NCI-H1417 (cell line): ENCODE measurements at regions not wholly inside any gene's neighbourhood (a gene's known extent, or its start where the extent isn't known, plus 50 kb on each side); places are given as distances from the start of the nearest gene placed in this dataset.
"Not testable (repeated sequence)": the region's sequence is repeated elsewhere in the genome, so short reads cannot be mapped to it uniquely, and the experiment has no call there.

Experiments
- DNase-seq, 3 experiments: peaks; one replicate each; lab custom pipeline; 2025; lab: John Stamatoyannopoulos, UW

DNA sequence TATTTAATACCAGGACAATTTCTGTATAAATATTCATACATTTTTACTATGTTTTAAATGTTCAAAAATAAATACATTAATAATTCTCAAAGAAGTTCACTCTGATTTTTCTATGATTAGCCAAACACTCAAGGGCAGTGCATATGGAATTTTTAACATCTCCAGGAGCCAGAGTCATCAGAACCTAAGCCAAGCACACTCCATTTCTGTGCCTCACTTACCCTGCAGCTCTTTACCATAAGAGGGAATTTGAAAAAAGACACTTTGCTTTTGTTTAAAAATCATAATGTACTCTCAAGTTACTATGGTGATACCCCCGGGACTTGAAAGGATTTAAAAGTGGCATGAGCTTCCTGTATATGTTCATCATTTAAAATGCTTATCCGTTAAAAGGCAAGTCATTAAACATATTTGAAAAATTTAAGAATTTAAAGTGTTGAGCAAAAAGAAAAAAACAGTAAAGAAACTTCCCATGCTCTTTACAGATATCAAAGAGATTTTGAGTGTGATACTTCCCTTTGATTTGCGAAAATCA, 747.4 kb upstream of the NECTIN3 start:
- DNase-seq = no peak

DNA sequence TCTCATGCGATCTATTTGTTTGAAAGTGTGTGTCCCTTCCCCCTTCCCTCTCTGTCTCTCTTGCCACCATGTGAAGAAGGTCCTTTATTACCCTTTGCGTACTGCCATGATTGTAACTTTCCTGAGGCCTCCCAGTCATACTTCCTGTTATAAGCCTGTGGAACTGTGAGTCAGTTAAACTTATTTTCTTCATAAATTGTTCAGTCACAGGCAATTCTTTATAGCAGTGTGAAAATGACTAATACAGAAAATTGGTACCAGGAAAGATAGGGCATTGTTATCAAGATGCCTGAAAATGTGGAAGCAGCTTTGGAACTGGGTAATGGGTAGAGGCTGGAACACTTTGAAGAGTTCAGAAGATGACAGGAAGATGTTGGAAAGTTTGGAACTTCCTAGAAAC, 743.7 kb upstream of the NECTIN3 start:
- DNase-seq = no peak

DNA sequence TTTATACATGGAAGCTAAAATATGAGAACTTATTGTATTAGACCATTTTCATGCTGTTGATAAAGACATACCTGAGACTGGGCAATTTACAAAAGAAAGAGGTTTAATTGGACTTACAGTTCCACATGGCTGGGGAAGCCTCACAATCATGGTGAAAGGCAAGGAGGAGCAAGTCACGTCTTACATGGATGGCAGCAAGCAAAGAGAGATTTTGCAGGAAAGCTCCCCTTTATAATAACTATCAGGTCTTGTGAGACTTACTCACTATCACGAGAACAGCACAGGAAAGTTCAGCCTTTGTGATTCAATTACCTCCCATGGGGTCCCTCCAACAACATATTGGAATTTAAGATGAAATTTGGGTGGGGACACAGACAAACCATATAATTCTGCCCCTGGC, 740.1 kb upstream of the NECTIN3 start:
- DNase-seq = not testable (repeated sequence)

DNA sequence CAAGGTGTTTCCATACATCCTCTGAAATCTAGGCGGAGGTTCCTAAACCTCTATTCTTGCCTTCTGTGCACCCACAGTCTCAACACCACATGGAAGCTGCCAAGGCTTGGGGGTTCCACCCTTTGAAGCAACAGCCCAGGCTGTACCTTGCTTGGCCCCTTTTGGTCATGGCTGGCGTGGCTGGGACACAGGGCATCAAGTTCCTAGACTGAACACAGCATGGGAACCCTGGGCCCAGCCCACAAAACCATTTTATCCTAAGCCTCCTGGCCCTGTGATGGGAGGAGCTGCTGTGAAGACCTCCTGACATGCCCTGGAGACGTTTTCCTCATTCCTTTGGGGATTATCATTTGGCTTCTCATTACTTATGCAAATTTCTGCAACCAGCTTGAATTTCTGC, 739.0 kb upstream of the NECTIN3 start:
- no peak for DNase-seq

DNA sequence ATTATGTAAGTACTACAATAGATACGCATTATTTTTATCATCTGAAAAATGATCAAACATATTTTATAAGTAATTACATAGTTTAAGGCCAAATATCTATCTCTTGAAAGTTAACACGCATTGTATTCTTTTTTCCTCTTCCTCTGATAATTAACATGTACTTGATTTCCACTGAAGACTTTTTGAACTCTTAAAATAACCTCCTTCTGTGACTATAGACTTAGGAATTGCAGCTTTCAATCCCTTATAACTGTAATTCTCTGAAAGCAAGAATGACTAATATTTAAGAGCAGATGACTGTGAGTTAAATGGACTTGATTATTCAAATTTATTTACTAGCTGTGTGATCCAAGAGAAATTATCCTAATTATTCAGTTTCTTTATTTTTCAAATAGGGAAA, 730.6 kb upstream of the NECTIN3 start:
- DNase-seq = no peak

DNA sequence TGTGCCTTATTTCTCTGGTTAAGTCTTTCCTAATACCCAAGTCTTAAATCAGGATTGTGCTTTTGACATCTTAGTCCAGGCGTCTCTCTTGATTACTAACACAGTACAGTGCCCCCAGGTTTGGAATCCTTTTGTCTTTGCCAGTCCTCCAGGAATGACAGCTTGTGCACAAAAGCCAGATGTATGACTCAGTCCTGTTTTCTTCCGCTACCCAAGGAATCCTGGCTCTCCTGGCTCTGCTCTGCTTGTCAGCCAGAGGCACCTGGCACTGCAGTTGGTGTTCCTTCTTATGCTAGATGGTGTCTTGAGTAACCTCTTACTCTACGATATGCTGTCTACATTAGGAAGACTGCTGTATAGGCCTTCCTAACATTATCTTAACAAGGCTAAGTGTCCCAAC, 728.2 kb upstream of the NECTIN3 start:
- no peak for DNase-seq

DNA sequence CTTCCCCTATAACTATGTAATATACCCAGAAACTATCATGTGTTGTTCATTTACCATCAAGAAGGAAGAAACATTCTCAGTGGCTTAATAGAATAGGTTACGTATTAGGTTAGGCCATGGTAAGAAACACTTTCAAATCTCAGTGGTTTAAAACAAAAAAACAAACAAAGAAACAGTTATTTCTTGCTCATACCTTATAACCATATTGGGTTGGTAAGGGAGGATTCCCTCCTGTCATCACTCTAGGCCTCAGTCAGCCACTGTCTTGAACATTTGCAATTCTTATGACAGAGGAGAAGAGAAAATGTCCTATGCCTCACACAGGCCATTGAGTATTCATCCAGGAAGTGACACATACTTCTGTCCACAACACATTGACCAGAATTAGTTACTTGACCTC, 727.7 kb upstream of the NECTIN3 start:
- no peak for DNase-seq

DNA sequence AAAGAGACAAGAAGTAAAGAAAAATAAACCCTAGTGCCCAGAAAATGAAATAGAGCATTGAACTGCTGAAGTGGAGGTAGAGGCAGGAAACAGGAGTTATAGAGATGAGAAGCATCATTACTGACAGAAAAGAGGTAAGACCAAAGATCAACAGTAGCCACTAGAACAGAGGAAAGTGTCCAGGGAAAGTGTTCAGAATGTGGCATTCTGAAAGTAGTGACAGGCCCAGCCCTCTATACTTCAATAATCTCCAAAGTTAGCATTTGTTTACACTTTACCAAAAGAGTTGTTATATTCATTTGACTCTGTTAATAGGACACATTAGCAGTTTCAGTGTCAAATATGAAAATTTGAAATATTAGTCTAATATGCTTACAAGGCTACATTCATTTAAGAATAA, 727.1 kb upstream of the NECTIN3 start:
- DNase-seq = no peak

DNA sequence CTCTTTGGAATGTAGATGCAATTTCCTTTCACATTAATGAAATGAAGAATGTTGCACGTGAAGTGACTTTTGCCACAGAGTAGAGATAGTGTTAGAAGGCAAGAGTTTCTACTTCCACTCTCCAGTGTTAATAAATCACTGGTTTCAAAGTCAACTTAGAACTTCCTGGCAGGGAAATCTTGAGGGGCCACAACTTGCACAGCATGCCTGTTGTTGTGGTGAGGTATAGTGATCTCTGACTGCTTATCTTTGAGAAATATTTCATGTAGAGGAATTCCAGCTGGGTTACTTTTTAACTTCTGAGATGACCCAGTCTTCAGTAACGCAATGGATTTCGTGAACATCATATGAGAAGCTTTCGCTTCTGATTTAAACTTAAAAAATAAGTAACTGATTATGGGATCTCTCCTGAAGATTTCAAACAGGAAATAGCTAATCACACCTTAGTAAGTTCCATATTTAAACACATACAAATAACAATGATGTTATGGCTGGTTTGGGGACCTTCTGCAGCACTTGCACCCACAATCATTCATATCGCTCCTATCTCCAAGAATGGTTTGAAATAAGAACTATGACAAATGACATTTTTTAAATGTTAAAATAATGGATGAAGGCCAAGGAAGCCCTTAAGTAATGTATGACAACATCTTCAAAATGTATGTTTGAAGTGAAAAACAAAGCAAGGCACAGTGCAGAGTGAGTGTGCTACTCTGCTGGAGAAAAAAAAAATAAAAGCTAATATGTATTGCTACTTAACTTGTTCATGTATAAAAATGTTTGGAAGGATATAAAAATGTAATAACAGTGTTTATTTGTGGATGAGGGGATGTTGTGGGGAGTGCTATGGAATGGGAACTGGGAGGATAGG, 726.5 kb upstream of the NECTIN3 start:
- no peak for DNase-seq

DNA sequence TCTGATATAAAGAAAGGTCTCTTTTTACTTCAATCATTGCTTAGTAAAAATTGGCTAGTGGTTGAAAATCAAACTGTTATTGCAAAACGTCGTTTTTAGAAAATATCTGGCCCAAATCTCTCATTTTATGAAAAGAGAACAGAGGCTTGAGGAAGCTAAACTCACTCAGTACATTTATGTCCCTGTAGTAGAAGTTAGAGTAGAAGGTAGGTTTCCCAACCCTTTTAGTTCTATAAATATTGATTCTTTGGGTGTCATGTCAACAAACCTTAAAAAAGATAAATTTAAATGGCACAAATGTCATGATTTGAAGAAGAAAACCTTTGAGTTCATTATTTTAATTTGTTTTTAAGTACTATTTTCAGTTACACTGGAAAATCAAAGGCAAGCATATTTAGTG, 722.3 kb upstream of the NECTIN3 start:
- no peak for DNase-seq

DNA sequence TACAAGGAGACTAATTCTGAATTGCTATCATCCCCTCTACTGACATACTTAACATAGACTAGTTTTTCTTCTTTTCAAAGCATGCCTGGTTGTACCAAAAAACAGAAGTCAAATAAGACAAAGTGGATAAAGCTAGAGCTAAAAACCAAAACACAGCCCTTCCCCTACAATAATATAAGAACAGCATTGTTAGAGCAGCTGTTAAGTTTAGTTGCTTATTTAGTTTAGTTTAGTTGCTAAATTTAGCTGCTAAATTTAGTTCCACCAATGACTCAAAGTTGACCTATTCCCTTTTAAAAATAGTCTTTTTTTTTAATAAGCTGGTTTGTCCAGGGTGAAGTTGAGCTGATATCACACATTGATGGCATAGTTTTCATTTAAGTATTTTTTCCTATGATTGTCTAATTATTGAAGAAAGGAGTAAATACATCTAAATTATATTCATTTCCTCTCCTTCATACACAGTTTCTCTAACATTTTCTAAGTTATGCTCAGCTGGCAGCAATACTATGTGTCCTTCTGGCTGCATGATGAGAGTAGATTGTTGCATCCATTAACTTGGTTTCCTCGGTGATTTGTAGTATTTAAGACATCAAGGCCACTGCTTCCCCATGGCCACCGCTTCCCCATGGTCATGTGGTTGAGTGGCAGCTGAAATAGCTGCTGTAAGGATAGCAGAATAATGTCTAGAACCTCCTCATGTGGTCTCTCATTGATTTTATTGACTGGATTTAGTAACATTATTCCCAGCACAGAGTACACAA, 718.6 kb upstream of the NECTIN3 start:
- DNase-seq = no peak

DNA sequence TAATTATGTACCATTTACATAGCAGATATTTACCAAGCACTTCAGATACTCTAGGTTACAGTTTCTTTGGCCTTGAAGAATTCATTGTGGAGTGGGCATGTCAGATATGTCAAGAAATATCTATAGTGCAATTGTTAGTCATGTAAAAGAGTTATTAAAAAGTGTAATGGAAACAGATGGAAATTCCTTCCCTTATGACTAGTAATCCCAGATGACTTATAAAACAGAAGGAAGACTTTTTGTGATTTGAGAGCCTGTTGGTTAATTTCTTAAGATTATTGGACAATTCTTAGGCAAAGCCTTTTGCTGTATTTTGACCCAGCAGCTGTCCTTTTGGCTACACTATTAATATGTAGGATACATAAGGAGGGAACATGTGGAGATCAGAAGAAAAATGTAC, 708.9 kb upstream of the NECTIN3 start:
- DNase-seq = no peak

DNA sequence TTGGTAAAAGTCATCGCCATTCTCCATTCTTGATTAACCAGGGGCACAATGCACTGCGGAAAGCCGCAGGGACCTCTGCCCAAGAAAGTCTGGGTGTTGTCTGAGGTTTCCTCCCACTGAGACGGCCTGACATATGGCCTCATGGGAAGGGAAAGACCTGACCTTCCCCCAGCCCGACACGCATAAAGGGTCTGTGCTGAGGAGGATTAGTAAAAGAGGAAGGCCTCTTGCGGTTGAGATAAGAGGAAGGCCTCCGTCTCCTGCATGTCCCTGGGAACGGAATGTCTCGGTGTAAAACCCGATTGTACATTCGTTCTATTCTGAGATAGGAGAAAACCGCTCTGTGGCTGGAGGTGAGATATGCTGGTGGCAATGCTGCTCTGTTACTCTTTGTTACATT, 704.3 kb upstream of the NECTIN3 start:
- not testable (repeated sequence) for DNase-seq

DNA sequence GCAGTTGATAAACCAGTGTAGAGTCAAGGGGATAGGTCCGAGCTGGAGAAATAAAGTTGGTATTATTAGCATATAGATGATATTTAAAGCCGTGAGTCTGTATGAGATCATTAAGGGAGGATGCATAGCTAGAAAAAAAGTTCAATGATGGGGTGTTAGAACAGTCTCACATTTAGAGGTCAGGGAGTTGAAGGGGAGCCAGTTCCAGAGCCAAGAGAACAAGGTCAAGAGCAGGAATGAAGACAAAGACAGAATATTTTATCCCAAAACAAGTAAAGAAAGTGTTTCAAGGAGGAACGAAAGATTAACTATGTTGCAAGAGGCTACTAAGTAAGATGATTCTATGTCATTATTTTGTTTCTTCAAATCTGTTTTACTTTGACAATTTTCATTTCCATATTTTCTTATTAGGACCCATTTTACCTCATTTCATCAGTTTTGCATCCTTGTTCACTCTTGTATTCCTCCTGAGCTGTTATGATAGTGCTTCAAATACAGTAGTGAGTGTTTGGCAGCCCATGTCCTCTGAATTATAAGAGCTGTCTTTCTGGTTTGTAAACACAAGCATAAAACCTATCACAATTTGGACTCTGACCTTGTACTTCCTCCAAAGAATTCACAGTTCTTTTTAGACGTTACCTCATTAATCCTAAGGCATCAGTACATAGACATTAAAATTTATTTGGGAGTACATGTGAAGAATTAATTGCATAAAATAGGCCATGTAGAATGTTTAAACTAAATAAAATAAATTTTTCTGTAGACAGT, 695.7 kb upstream of the NECTIN3 start:
- no peak for DNase-seq

DNA sequence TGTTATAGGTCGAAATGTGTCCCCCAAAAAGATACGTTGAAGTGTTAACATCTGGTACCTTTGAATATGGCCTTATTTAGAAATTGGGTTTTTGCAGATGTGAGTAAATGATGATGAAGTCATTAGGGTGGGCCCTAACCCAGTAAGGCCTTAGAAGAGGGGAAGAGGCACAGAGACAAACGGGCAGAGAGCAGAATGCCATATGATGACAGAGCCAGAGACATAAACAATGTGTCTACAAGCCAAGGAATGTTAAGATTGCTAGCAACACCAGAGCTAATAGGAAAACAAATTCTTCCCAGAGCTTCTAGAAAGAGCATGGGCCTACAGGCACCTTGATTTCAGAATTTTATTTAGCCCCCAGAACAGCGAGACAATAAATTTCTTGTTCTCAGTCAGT, 693.1 kb upstream of the NECTIN3 start:
- DNase-seq = no peak

DNA sequence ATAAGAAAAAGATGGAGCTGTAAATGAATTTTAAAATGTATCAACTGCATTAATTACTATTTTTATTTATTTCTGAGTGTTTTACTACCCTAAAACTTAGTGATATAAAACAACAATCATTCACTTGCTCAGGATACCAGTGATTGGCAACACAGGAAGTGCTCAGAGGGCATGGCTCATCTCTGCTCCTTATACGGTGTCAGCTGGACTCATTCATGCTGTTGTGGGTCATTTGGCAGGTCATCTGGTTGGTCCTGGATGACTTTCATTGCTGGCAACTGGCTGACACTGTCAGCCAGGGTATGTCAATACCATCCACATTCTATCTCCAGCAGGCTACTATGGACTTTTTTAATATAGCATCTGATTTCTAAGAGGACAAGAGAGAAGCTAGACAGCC, 689.6 kb upstream of the NECTIN3 start:
- peak in 2 of 3 experiments; percentile 26 to 45 for DNase-seq

DNA sequence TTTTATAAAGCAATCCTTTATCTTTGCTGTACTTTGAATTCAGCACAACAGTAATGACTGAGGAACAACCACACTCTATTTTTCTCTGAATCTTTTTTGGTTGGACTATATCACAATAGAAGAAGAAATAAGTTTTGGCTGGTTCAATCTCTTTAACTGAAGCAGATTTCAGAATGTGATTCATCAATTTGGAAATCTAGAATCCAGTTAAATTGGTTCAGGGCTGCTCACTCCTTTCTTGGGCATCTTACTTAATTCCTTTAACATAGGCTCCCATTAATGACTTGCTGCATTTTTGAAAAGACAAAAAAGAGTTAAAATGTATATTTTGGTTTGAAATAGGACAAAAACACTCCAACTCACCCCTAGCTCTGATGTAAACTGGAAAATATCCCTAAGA, 688.3 kb upstream of the NECTIN3 start:
- DNase-seq = no peak

DNA sequence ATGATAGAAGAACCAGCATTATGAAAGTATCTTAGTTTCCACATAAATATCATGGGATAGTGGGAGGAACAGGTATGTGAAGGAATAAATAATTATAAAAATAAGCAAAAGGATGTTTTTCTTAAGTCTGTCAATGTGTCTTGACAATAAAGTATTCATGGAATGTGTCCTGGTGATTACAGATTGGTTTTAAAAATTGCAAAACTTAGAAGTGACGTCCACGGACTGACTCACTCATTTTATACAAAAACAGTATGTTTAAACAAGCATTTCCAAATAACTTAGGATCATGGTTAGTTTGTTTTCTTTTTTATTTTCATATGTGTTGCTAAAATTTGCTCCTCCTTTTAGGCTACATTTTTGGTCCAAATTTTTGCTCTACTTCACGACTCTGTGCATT, 687.0 kb upstream of the NECTIN3 start:
- no peak for DNase-seq

DNA sequence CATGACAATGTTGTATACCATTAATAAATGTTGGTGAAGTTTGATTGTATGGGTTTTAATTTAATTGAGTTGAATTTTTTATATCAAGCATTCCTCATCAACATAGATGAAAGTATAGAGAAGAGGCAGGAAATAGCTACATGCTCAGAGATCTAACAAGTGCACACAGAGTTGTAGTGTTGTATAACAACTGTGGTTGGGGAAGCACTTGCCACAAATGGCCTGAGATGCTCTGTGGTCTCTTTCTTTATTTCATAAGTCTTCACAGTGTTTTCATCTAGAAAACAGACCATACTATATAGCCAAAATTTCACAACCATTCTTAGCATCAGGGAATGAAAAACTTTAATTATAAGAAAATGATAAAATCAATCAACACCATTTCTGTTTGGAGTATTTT, 682.6 kb upstream of the NECTIN3 start:
- DNase-seq = no peak

DNA sequence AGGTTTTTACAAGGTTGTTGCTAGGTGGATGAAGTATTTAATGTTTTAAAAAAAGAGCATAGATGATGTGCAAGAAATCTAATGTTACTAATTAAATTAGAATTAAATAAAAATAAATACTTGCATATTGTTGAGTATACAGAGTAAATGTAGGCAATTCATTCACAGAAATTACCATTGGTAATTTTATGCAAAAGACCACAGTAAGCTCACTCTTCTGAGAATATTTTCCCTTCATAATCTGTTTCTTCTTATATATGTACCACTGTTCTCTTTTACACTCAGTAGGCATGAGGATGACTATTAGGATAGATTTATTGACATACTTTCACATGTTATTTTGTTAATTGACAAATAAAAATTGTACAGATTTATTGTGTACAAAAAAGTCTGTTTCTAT, 681.2 kb upstream of the NECTIN3 start:
- no peak for DNase-seq

DNA sequence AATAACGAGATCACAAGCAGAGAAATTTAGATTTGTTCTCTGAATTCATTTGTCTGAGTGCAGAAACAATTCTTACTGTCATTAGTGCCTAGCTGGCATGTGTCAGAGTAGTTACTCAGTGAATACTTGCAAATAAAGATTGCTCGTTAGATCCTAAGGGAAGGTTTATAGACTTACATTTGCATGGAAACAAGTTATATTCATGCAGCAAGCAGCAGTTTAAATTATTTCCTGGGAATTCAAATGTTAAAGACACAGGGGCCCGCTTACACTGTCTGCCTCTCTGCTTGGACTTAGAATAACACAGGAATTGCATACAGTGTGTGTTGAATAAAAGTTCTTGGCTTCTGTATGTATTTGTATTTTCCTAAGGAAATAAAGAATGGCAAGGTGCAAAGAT, 680.6 kb upstream of the NECTIN3 start:
- DNase-seq = no peak

DNA sequence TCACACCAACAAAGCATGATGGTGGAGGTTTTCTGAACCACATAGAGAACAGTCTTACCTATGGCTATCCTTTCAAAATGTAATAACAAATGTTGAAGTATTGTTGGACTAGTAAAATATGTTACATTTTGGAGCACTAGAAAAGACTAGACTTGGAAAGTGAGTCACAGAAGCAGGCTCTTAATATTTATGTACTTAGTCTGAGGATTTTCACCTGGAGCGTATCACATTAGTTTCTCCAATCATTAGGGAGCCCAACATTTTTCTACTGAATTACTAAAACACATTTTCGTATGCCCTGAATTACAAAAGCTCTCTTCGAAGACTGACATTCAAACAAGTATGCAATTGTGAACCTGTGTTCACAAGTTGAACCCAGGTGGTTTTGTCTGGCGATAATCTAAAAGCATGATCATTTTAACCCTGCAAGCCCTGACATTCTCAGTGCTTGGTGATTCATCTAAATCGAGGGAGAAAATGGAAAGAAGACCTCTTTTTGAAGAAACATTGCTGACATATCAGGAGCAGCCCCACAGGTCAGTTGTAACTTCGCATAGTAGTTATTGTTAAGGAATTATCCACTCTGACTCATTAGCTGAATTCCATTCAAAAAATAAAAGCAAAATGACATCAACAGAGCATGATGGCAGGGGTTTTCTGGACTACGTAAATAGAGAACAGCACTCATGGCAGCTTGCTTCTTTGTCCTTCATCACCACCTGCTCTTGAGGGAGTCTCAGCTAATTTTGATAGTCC, 679.8 kb upstream of the NECTIN3 start:
- no peak for DNase-seq
